SU-DHL-6 (cell line): ENCODE measurements at regions not wholly inside any gene's neighbourhood (a gene's known extent, or its start where the extent isn't known, plus 50 kb on each side); places are given as distances from the start of the nearest gene placed in this dataset.

ENCODE experiments used
- CTCF ChIP-seq: fragments of 200-600 bp; sonication (generic); IDR thresholded peaks from one replicate; pipeline ENCODE4 v1.5.1; 2017; ENCODE audit warnings: antibody characterized with exemption, mild to moderate bottlenecking, low read length, moderate library complexity; ENCODE audit not compliant: insufficient read depth, poor library complexity, severe bottlenecking
- EZH2phosphoT487 ChIP-seq: fragments of 200-600 bp; sonication (generic), shearing (Covaris generic); conservative IDR thresholded peaks from 2 replicates; pipeline ENCODE4 v1.6.1; 2018; ENCODE audit warnings: mild to moderate bottlenecking, antibody characterized with exemption, low read length, moderate library complexity, mixed read lengths

- TF ChIP-seq CTCF (no peak), EZH2phosphoT487 (no peak)
Measured at GRCh38 chr4:36844448-36844847, 400.1 kb upstream of the NWD2 start.
